ENCODE measurements at regions not wholly inside any gene's neighbourhood (a gene's known extent, or its start where the extent isn't known, plus 50 kb on each side); places are given as distances from the start of the nearest gene placed in this dataset.
"Not testable (repeated sequence)": the region's sequence is repeated elsewhere in the genome, so short reads cannot be mapped to it uniquely, and the experiment has no call there.

- DNase-seq = no peak
Observed at GRCh38 chr14:106304271-106304670, 777.9 kb downstream of the TMEM121 start.

GRCh38 chr14:106308839-106309389 is 782.5 kb downstream of the TMEM121 start:
- in situ Hi-C loops (cut with HindIII; ENCODE audit: low pct_ligation_motif_present, low sequenced_read_pairs) = no loop called here
- DNase-seq = no peak
- Histone ChIP-seq H3K4me3 (ENCODE audit: low read depth, low read length) (no peak overlapping the region), H3K27me3 (replicated peaks) (no peaks in the 10 kb centered on the region), H3K36me3 (replicated peaks) (no peaks in the 10 kb centered on the region), H3K27ac (no peak overlapping the region)
- peak; percentile 60 for TF ChIP-seq CTCF (IDR thresholded peaks at IDR 0.05; ENCODE audit: low read depth, low read length, missing control alignments)

More at GRCh38 chr14:106304271-106304670, 777.9 kb downstream of the TMEM121 start:
- no peaks in the 10 kb centered on the region for H3K27me3 ChIP-seq (replicated peaks)
- no peaks in the 10 kb centered on the region for H3K36me3 ChIP-seq (replicated peaks)
- no peak overlapping the region for H3K4me3 ChIP-seq (ENCODE audit: low read depth, low read length)
- TF ChIP-seq CTCF (IDR thresholded peaks at IDR 0.05; ENCODE audit: low read depth, low read length, missing control alignments) = no peak
- no peak overlapping the region for H3K27ac ChIP-seq
- in situ Hi-C loops (cut with HindIII; ENCODE audit: low pct_ligation_motif_present, low sequenced_read_pairs) = no loop called here

GRCh38 chr14:106309423-106309822 is 783.0 kb downstream of the TMEM121 start:
- no peak for TF ChIP-seq CTCF (IDR thresholded peaks at IDR 0.05; ENCODE audit: low read depth, low read length, missing control alignments)
- no peak for DNase-seq
- in situ Hi-C loops (cut with HindIII; ENCODE audit: low pct_ligation_motif_present, low sequenced_read_pairs) = no loop called here
- Histone ChIP-seq H3K36me3 (replicated peaks) (no peaks in the 10 kb centered on the region), H3K27me3 (replicated peaks) (no peaks in the 10 kb centered on the region), H3K27ac (no peak overlapping the region), H3K4me3 (ENCODE audit: low read depth, low read length) (no peak overlapping the region)

GRCh38 chr14:106315436-106315835 is 789.1 kb downstream of the TMEM121 start:
- Histone ChIP-seq H3K27ac (no peak overlapping the region), H3K36me3 (replicated peaks) (no peaks in the 10 kb centered on the region), H3K4me3 (ENCODE audit: low read depth, low read length) (no peak overlapping the region), H3K27me3 (replicated peaks) (no peaks in the 10 kb centered on the region)
- no peak for DNase-seq
- TF ChIP-seq CTCF (IDR thresholded peaks at IDR 0.05; ENCODE audit: low read depth, low read length, missing control alignments) = no peak
- in situ Hi-C loops (cut with HindIII; ENCODE audit: low pct_ligation_motif_present, low sequenced_read_pairs) = no loop called here

- no peak for DNase-seq
- H3K27ac ChIP-seq = no peak overlapping the region
- no peak overlapping the region for H3K4me3 ChIP-seq (ENCODE audit: low read depth, low read length)
- no peaks in the 10 kb centered on the region for H3K27me3 ChIP-seq (replicated peaks)
- no peaks in the 10 kb centered on the region for H3K36me3 ChIP-seq (replicated peaks)
- in situ Hi-C loops (cut with HindIII; ENCODE audit: low pct_ligation_motif_present, low sequenced_read_pairs) = no loop called here
- TF ChIP-seq CTCF (IDR thresholded peaks at IDR 0.05; ENCODE audit: low read depth, low read length, missing control alignments) = no peak
Observed at GRCh38 chr14:106317593-106317992, 791.2 kb downstream of the TMEM121 start.

GRCh38 chr14:106318700-106319099 is 792.3 kb downstream of the TMEM121 start:
- Histone ChIP-seq H3K27ac (no peak overlapping the region), H3K27me3 (replicated peaks) (no peaks in the 10 kb centered on the region), H3K36me3 (replicated peaks) (no peaks in the 10 kb centered on the region), H3K4me3 (ENCODE audit: low read depth, low read length) (no peak overlapping the region)
- in situ Hi-C loops (cut with HindIII; ENCODE audit: low pct_ligation_motif_present, low sequenced_read_pairs) = no loop called here
- DNase-seq = no peak
- no peak for TF ChIP-seq CTCF (IDR thresholded peaks at IDR 0.05; ENCODE audit: low read depth, low read length, missing control alignments)

GRCh38 chr14:106323970-106324369 is 797.6 kb downstream of the TMEM121 start:
- DNase-seq; H3K27me3 ChIP-seq (replicated peaks); H3K4me3 ChIP-seq (ENCODE audit: low read depth, low read length); H3K36me3 ChIP-seq (replicated peaks); H3K27ac ChIP-seq; in situ Hi-C loops (cut with HindIII; ENCODE audit: low pct_ligation_motif_present, low sequenced_read_pairs): not testable (repeated sequence)

All from brain microvascular endothelial cell (primary cell).